Progenitor cell of endocrine pancreas (in vitro differentiated cells): ENCODE measurements at regions not wholly inside any gene's neighbourhood (a gene's known extent, or its start where the extent isn't known, plus 50 kb on each side); places are given as distances from the start of the nearest gene placed in this dataset.
A peak's percentile ranks its signal among the peaks of the same experiment; 100 is the strongest.

Experiments
- DNase-seq: peaks from one replicate; pipeline ENCODE4 v3.0.0; 2021; ENCODE audit warnings: low spot score; ENCODE audit not compliant: unreplicated experiment
- H3K27ac Mint-ChIP-seq: 2 replicates; pipeline ENCODE4 v1.8.0; 2021; ENCODE audit warnings: mild to moderate bottlenecking, moderate library complexity, mixed read lengths
- H3K27me3 Mint-ChIP-seq: 2 replicates; pipeline ENCODE4 v1.8.0; 2021; ENCODE audit warnings: mixed read lengths
- H3K36me3 Mint-ChIP-seq: 2 replicates; pipeline ENCODE4 v1.8.0; 2022; ENCODE audit warnings: mixed read lengths; ENCODE audit not compliant: insufficient read depth
- H3K4me1 Mint-ChIP-seq: 2 replicates; pipeline ENCODE4 v1.8.0; 2021; ENCODE audit warnings: low read depth, mixed read lengths
- H3K4me3 Mint-ChIP-seq: 2 replicates; pipeline ENCODE4 v1.8.0; 2021; ENCODE audit warnings: low read depth, mild to moderate bottlenecking, moderate library complexity, mixed read lengths
- H3K9me3 Mint-ChIP-seq: 2 replicates; pipeline ENCODE4 v1.8.0; 2021; ENCODE audit warnings: low read depth, mixed read lengths
- CTCF ChIP-seq: fragments of 200-600 bp; sonication (generic); IDR thresholded peaks from one replicate; pipeline ENCODE4 v1.5.0; 2021; ENCODE audit warnings: antibody characterized with exemption, mild to moderate bottlenecking; ENCODE audit not compliant: unreplicated experiment

GRCh38 chr6:168825226-168826077 is 384.5 kb downstream of the SMOC2 start:
- H3K9me3 Mint-ChIP-seq: no peaks in the 10 kb centered on the region

GRCh38 chr6:168823397-168824212 is 382.6 kb downstream of the SMOC2 start:
- Mint-ChIP-seq H3K27me3 (no peaks in the 10 kb centered on the region), H3K27ac (peak overlapping the region; percentile 30), H3K36me3 (no peaks in the 10 kb centered on the region), H3K9me3 (no peaks in the 10 kb centered on the region), H3K4me3 (no peak overlapping the region), H3K4me1 (peaks cover 5% of the 10 kb centered on the region)
- TF ChIP-seq CTCF: no peak
- no peak for DNase-seq

More at GRCh38 chr6:168825226-168826077, 384.5 kb downstream of the SMOC2 start:
- H3K27me3 Mint-ChIP-seq: no peaks in the 10 kb centered on the region
- peaks cover 5% of the 10 kb centered on the region for H3K4me1 Mint-ChIP-seq
- TF ChIP-seq CTCF: no peak
- DNase-seq: no peak
- no peak overlapping the region for H3K27ac Mint-ChIP-seq
- H3K4me3 Mint-ChIP-seq: no peak overlapping the region
- H3K36me3 Mint-ChIP-seq: no peaks in the 10 kb centered on the region

- H3K4me3 Mint-ChIP-seq: no peak overlapping the region
- H3K4me1 Mint-ChIP-seq: peaks cover 5% of the 10 kb centered on the region
- H3K9me3 Mint-ChIP-seq: peaks cover 6% of the 10 kb centered on the region
- H3K27me3 Mint-ChIP-seq: no peaks in the 10 kb centered on the region
- no peak overlapping the region for H3K27ac Mint-ChIP-seq
- no peak for TF ChIP-seq CTCF
- H3K36me3 Mint-ChIP-seq: no peaks in the 10 kb centered on the region
- no peak for DNase-seq
These were observed 381.4 kb downstream of the SMOC2 start for GRCh38 chr6:168822376-168822775.

- no peak overlapping the region for H3K27ac Mint-ChIP-seq
- DNase-seq: no peak
- H3K27me3 Mint-ChIP-seq: no peaks in the 10 kb centered on the region
- no peak for TF ChIP-seq CTCF
- no peak overlapping the region for H3K4me3 Mint-ChIP-seq
- no peaks in the 10 kb centered on the region for H3K36me3 Mint-ChIP-seq
- H3K9me3 Mint-ChIP-seq: peaks cover 9% of the 10 kb centered on the region
- H3K4me1 Mint-ChIP-seq: peaks cover 5% of the 10 kb centered on the region
These were observed 378.6 kb downstream of the SMOC2 start for GRCh38 chr6:168819546-168819945.

GRCh38 chr6:168817558-168818159 is 376.7 kb downstream of the SMOC2 start:
- no peak for DNase-seq
- no peaks in the 10 kb centered on the region for H3K36me3 Mint-ChIP-seq
- no peak overlapping the region for H3K27ac Mint-ChIP-seq
- peaks cover 9% of the 10 kb centered on the region for H3K9me3 Mint-ChIP-seq
- H3K4me3 Mint-ChIP-seq: no peak overlapping the region
- peaks cover 2% of the 10 kb centered on the region for H3K27me3 Mint-ChIP-seq
- TF ChIP-seq CTCF: no peak
- H3K4me1 Mint-ChIP-seq: no peaks in the 10 kb centered on the region
